WTC11 (cell line): ENCODE measurements at regions not wholly inside any gene's neighbourhood (a gene's known extent, or its start where the extent isn't known, plus 50 kb on each side); places are given as distances from the start of the nearest gene placed in this dataset.

Source experiments
- ATAC-seq: fragments of 200-7000 bp; cut with Tn5 transposase; 2 replicates; pipeline ENCODE4 v1.10.0; 2021; ENCODE audit warnings: mild to moderate bottlenecking, moderate library complexity
- CTCF ChIA-PET: fragments of 300-600 bp; sonication (Branson Sonifier 250); formaldehyde crosslinking; loops from one replicate; lab custom pipeline; 2021; ENCODE audit warnings: antibody characterized with exemption; lab: Charles Lee
- POLR2A ChIA-PET: fragments of 350-600 bp; sonication (Branson Sonifier 250); formaldehyde crosslinking; loops from one replicate; lab custom pipeline; 2021; ENCODE audit warnings: antibody characterized with exemption; lab: Charles Lee
- DNase-seq: peaks from one replicate; pipeline ENCODE4 v3.0.0; 2021; ENCODE audit warnings: low spot score
- H3K27ac Mint-ChIP-seq: 2 replicates; pipeline ENCODE4 v1.8.0; 2021; ENCODE audit warnings: mixed read lengths
- H3K27me3 Mint-ChIP-seq: 2 replicates; pipeline ENCODE4 v1.8.0; 2021; ENCODE audit warnings: low read depth, mild to moderate bottlenecking, moderate library complexity, mixed read lengths
- H3K36me3 Mint-ChIP-seq: 2 replicates; pipeline ENCODE4 v1.8.0; 2021; ENCODE audit warnings: mixed read lengths
- H3K4me1 Mint-ChIP-seq: 2 replicates; pipeline ENCODE4 v1.8.0; 2022; ENCODE audit warnings: mixed read lengths
- H3K4me3 Mint-ChIP-seq: 2 replicates; pipeline ENCODE4 v1.8.0; 2021; ENCODE audit warnings: mild to moderate bottlenecking, moderate library complexity, mixed read lengths
- H3K9me3 Mint-ChIP-seq: 2 replicates; pipeline ENCODE4 v1.8.0; 2021; ENCODE audit warnings: mixed read lengths
- AR ChIP-seq: fragments of 250-450 bp; sonication (Bioruptor Pico); IDR thresholded peaks from 2 replicates; pipeline ENCODE4 v1.9.0; 2021; ENCODE audit warnings: mild to moderate bottlenecking
- HMGA2 ChIP-seq: fragments of 250-450 bp; sonication (Bioruptor Pico); IDR thresholded peaks from 2 replicates; pipeline ENCODE4 v1.4.0; 2021; ENCODE audit warnings: mild to moderate bottlenecking, moderate library complexity
- HMGXB4 ChIP-seq: sonication (generic); formaldehyde crosslinking; IDR thresholded peaks from 2 replicates; pipeline ENCODE4 v1.8.1; 2023; ENCODE audit warnings: mild to moderate bottlenecking, moderate library complexity, missing genetic modification reagents
- JAZF1 ChIP-seq: fragments of 250-450 bp; sonication (Bioruptor Pico); IDR thresholded peaks from 2 replicates; pipeline ENCODE4 v1.9.0; 2021; ENCODE audit warnings: moderate library complexity, mild to moderate bottlenecking, inconsistent platforms
- KAT7 ChIP-seq: sonication (generic); formaldehyde crosslinking; IDR thresholded peaks from 2 replicates; pipeline ENCODE4 v1.8.1; 2023; ENCODE audit warnings: missing genetic modification reagents, mild to moderate bottlenecking, borderline replicate concordance
- MYBL2 ChIP-seq: sonication (generic); formaldehyde crosslinking; IDR thresholded peaks from 2 replicates; pipeline ENCODE4 v1.8.1; 2023; ENCODE audit warnings: mild to moderate bottlenecking, moderate library complexity, missing genetic modification reagents
- NFE2L1 ChIP-seq: sonication (generic); formaldehyde crosslinking; IDR thresholded peaks from 2 replicates; pipeline ENCODE4 v1.8.1; 2023; ENCODE audit warnings: missing genetic modification reagents
- NR2C2 ChIP-seq: sonication (generic); formaldehyde crosslinking; IDR thresholded peaks from 2 replicates; pipeline ENCODE4 v1.8.0; 2022; ENCODE audit warnings: mild to moderate bottlenecking, missing genetic modification reagents
- NR3C1 ChIP-seq: sonication (generic); formaldehyde crosslinking; conservative IDR thresholded peaks from 2 replicates; pipeline ENCODE4 v1.8.1; 2023; ENCODE audit warnings: low read depth, mild to moderate bottlenecking, missing genetic modification reagents
- RELA ChIP-seq: sonication (generic); formaldehyde crosslinking; IDR thresholded peaks from 2 replicates; pipeline ENCODE4 v1.8.1; 2022; ENCODE audit warnings: missing genetic modification reagents, mild to moderate bottlenecking, borderline replicate concordance
- SP1 ChIP-seq: sonication (generic); formaldehyde crosslinking; conservative IDR thresholded peaks from 2 replicates; pipeline ENCODE4 v1.8.1; 2022; ENCODE audit warnings: missing genetic modification reagents
- TEAD4 ChIP-seq: sonication (generic); formaldehyde crosslinking; IDR thresholded peaks from 2 replicates; pipeline ENCODE4 v1.8.0; 2022; ENCODE audit warnings: mild to moderate bottlenecking, missing genetic modification reagents
- ZNF263 ChIP-seq: sonication (generic); formaldehyde crosslinking; IDR thresholded peaks from 2 replicates; pipeline ENCODE4 v1.8.1; 2022; ENCODE audit warnings: low read depth, mild to moderate bottlenecking, moderate library complexity, missing genetic modification reagents
- TF ChIP-seq, protein P1 (sequence below): sonication (generic); formaldehyde crosslinking; IDR thresholded peaks from 2 replicates; pipeline ENCODE4 v1.8.0; 2023; ENCODE audit warnings: missing genetic modification reagents, mild to moderate bottlenecking, borderline replicate concordance
- TF ChIP-seq, protein P2 (sequence below): sonication (generic); formaldehyde crosslinking; conservative IDR thresholded peaks from 2 replicates; pipeline ENCODE4 v1.8.1; 2022; ENCODE audit warnings: mild to moderate bottlenecking, missing genetic modification reagents
- TF ChIP-seq, protein P3 (sequence below): fragments of 250-450 bp; sonication (Bioruptor Pico); IDR thresholded peaks from 2 replicates; pipeline ENCODE4 v1.9.0; 2021; ENCODE audit warnings: moderate library complexity, mild to moderate bottlenecking, inconsistent platforms, borderline replicate concordance
- TF ChIP-seq, protein P4 (sequence below): sonication (generic); formaldehyde crosslinking; IDR thresholded peaks from 2 replicates; pipeline ENCODE4 v1.8.1; 2023; ENCODE audit warnings: mild to moderate bottlenecking, missing genetic modification reagents

DNA sequence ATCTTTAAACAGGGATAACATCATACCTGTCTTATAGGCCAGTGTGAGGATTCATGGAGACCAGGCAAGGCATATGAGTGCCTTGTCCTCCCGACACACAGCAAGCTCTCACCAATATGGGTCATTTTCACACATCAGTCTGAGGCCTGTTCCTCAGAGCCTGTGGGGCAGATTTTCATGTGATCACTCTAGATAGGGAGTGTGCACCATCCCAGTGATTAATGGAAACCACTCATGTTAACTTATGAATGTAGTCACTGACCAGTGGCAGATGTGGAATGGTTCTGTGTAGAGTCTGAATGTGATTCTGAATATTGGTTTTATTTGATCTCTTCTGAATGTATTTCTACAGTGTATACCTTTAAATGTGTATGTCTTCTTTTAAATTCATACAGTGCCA is 219.7 kb upstream of the SFSWAP start (continued):
- TF ChIP-seq, protein P1, sequence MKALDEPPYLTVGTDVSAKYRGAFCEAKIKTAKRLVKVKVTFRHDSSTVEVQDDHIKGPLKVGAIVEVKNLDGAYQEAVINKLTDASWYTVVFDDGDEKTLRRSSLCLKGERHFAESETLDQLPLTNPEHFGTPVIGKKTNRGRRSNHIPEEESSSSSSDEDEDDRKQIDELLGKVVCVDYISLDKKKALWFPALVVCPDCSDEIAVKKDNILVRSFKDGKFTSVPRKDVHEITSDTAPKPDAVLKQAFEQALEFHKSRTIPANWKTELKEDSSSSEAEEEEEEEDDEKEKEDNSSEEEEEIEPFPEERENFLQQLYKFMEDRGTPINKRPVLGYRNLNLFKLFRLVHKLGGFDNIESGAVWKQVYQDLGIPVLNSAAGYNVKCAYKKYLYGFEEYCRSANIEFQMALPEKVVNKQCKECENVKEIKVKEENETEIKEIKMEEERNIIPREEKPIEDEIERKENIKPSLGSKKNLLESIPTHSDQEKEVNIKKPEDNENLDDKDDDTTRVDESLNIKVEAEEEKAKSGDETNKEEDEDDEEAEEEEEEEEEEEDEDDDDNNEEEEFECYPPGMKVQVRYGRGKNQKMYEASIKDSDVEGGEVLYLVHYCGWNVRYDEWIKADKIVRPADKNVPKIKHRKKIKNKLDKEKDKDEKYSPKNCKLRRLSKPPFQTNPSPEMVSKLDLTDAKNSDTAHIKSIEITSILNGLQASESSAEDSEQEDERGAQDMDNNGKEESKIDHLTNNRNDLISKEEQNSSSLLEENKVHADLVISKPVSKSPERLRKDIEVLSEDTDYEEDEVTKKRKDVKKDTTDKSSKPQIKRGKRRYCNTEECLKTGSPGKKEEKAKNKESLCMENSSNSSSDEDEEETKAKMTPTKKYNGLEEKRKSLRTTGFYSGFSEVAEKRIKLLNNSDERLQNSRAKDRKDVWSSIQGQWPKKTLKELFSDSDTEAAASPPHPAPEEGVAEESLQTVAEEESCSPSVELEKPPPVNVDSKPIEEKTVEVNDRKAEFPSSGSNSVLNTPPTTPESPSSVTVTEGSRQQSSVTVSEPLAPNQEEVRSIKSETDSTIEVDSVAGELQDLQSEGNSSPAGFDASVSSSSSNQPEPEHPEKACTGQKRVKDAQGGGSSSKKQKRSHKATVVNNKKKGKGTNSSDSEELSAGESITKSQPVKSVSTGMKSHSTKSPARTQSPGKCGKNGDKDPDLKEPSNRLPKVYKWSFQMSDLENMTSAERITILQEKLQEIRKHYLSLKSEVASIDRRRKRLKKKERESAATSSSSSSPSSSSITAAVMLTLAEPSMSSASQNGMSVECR (CRISPR knock-in tag): no peak
- TF ChIP-seq HMGXB4 (no peak), MYBL2 (CRISPR knock-in tag) (no peak)

GRCh38 chr12:131491916-131492490 is 218.9 kb upstream of the SFSWAP start:
- CTCF ChIA-PET: no interaction called here
- ATAC-seq (no peak), DNase-seq (no peak)
- H3K9me3 Mint-ChIP-seq: no peaks in the 10 kb centered on the region
- no peak overlapping the region for H3K4me3 Mint-ChIP-seq
- peaks cover 10% of the 10 kb centered on the region for H3K27me3 Mint-ChIP-seq
- POLR2A ChIA-PET: no interaction called here
- H3K36me3 Mint-ChIP-seq: no peaks in the 10 kb centered on the region
- H3K4me1 Mint-ChIP-seq: no peaks in the 10 kb centered on the region
- no peak overlapping the region for H3K27ac Mint-ChIP-seq
- TF ChIP-seq NFE2L1 (no peak), TEAD4 (CRISPR knock-in tag) (no peak), AR (CRISPR knock-in tag) (no peak), NR2C2 (CRISPR knock-in tag) (no peak), HMGA2 (CRISPR knock-in tag) (no peak), RELA (CRISPR knock-in tag) (no peak), JAZF1 (CRISPR knock-in tag) (no peak), SP1 (no peak), ZNF263 (no peak), KAT7 (CRISPR knock-in tag) (no peak), NR3C1 (CRISPR knock-in tag) (no peak)
- TF ChIP-seq, protein P1 (CRISPR knock-in tag): no peak
- TF ChIP-seq, protein P2, sequence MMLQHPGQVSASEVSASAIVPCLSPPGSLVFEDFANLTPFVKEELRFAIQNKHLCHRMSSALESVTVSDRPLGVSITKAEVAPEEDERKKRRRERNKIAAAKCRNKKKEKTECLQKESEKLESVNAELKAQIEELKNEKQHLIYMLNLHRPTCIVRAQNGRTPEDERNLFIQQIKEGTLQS (CRISPR knock-in tag): no peak
- TF ChIP-seq, protein P3, sequence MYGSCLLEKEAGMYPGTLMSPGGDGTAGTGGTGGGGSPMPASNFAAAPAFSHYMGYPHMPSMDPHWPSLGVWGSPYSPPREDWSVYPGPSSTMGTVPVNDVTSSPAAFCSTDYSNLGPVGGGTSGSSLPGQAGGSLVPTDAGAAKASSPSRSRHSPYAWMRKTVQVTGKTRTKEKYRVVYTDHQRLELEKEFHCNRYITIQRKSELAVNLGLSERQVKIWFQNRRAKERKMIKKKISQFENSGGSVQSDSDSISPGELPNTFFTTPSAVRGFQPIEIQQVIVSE: no peak
- TF ChIP-seq, protein P4, sequence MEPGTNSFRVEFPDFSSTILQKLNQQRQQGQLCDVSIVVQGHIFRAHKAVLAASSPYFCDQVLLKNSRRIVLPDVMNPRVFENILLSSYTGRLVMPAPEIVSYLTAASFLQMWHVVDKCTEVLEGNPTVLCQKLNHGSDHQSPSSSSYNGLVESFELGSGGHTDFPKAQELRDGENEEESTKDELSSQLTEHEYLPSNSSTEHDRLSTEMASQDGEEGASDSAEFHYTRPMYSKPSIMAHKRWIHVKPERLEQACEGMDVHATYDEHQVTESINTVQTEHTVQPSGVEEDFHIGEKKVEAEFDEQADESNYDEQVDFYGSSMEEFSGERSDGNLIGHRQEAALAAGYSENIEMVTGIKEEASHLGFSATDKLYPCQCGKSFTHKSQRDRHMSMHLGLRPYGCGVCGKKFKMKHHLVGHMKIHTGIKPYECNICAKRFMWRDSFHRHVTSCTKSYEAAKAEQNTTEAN (CRISPR knock-in tag): no peak
